Fibroblast of gingiva (primary cell): ENCODE measurements at regions not wholly inside any gene's neighbourhood (a gene's known extent, or its start where the extent isn't known, plus 50 kb on each side); places are given as distances from the start of the nearest gene placed in this dataset.
"Not testable (repeated sequence)": the region's sequence is repeated elsewhere in the genome, so short reads cannot be mapped to it uniquely, and the experiment has no call there.

Experiments
- DNase-seq: peaks from one replicate; pipeline ENCODE4 v3.0.0-alpha.2; 2011; ENCODE audit warnings: low read depth

GRCh38 chr1:58060559-58061170, 485.9 kb downstream of the OMA1 start:
- no peak for DNase-seq

GRCh38 chr1:58059789-58060188, 486.7 kb downstream of the OMA1 start:
- no peak for DNase-seq

GRCh38 chr1:58058323-58058722, 488.2 kb downstream of the OMA1 start:
- no peak for DNase-seq

GRCh38 chr1:58057826-58058225, 488.7 kb downstream of the OMA1 start:
- no peak for DNase-seq

GRCh38 chr1:58051187-58051586, 495.3 kb downstream of the OMA1 start:
- not testable (repeated sequence) for DNase-seq

- DNase-seq = no peak
Measured at GRCh38 chr1:58047265-58047858, 499.2 kb downstream of the OMA1 start.

GRCh38 chr1:58045094-58045705, 501.3 kb downstream of the OMA1 start:
- DNase-seq = no peak

GRCh38 chr1:58041621-58042020, 504.9 kb downstream of the OMA1 start:
- DNase-seq = no peak

- DNase-seq = no peak
Measured at GRCh38 chr1:58038574-58038973, 508.0 kb downstream of the OMA1 start.

GRCh38 chr1:58035523-58035922, 511.0 kb downstream of the OMA1 start:
- no peak for DNase-seq

GRCh38 chr1:58033311-58033710, 513.2 kb downstream of the OMA1 start:
- DNase-seq = no peak

- DNase-seq = no peak
Measured at GRCh38 chr1:58032611-58033073, 513.9 kb downstream of the OMA1 start.

GRCh38 chr1:58031416-58031815, 515.1 kb downstream of the OMA1 start:
- DNase-seq = no peak

- no peak for DNase-seq
Measured at GRCh38 chr1:58030456-58030855, 516.1 kb downstream of the OMA1 start.

- no peak for DNase-seq
Measured at GRCh38 chr1:58017641-58018040, 528.9 kb downstream of the OMA1 start.

GRCh38 chr1:58013237-58013636, 533.3 kb downstream of the OMA1 start:
- DNase-seq = no peak

GRCh38 chr1:58011978-58012377, 534.5 kb downstream of the OMA1 start:
- no peak for DNase-seq

- no peak for DNase-seq
Measured at GRCh38 chr1:58006421-58007046, 540.0 kb downstream of the OMA1 start.

- no peak for DNase-seq
Measured at GRCh38 chr1:58005212-58005611, 541.3 kb downstream of the OMA1 start.

- DNase-seq = no peak
Measured at GRCh38 chr1:58003988-58004387, 542.5 kb downstream of the OMA1 start.

GRCh38 chr1:58003059-58003458, 543.5 kb downstream of the OMA1 start:
- no peak for DNase-seq

- DNase-seq = no peak
Measured at GRCh38 chr1:58000821-58001220, 545.7 kb downstream of the OMA1 start.

GRCh38 chr1:58000116-58000515, 546.4 kb downstream of the OMA1 start:
- no peak for DNase-seq
